ENCODE measurements at regions not wholly inside any gene's neighbourhood (a gene's known extent, or its start where the extent isn't known, plus 50 kb on each side); places are given as distances from the start of the nearest gene placed in this dataset.

DNA sequence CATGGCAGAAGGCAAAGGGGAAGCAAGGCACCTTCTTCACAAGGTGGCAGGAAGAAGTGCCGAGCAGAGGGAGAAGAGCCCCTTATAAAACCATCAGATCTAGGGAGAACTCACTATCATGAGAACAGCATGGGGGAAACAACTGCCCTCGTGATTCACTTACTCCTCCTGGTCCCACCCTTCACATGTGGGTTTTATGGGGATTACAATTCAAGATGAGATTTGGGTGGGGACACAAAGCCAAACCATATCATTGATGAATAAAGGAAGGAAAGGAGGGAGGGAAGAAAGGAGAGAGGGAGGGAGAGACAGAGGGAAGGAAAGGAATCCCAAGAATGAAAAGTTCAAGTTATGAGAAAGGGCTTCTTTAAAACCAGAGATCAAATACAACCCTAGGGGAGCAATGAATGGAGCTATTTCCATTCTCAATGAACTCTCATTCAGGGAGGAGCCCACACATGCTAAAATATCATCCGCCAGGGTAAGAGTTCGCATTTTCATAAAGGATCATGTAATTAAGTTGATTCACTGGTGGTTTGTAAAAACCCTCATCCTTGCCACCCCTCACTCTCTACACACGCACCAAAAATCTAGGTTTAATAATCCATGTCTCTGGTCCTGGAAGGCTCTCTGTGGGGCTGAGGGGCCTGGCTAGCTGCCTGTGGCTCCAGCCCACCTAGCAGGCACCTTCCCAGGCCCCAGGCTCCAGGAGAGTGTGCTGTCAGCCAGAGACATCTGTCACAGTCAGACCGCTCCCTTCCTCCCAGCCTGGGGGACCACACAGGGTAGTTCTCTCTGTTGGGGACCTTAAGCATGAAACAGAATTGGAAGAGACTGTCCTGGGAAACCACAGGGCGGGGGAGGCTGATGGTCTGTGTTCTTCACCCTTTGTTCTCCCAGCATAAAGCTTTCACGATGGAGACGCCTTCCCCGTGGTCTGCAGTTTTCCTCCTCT is 94.0 kb downstream of the CCDC185 start:
- no peak for DNase-seq (ENCODE audit: low read depth)

DNA sequence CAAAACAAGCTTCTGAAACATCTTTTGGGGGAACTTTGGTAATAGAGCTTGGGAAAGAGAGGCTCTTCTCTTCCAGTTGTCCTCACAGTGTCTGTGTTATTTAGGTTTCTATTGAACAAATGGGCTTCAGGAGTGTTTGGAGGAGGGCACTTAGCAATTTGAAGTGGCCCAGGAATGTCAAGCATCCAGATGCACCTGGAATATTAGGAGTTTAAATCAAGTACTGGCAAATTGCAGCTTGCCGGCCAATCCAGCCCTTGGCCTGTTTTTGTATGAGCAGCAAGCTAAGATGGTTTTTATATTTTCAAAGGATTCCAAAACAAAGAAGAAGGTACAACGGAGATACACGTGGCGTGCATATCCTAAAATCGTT is 94.7 kb downstream of the CCDC185 start:
- DNase-seq (ENCODE audit: low read depth), result no peak

DNA sequence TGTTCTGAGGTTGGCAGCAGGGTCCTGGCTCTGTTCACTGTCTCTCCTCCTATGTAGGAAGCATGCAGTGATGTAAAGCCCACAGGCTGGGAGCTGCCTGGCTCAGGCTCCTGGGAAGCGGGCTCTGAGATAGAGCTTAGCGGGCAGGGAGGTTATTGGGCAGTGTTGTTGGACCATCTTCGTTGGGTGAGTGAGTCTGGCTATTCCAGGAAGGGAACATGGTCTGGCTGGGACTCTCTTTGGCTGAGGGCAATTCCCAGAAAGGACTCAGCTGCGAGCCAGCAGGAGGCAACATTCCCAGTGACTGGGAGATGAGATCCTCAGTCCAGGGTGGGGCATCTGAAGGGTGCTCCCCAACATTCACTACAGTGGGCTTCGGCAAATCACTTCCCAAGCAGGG is 96.2 kb downstream of the CCDC185 start:
- no peak for DNase-seq (ENCODE audit: low read depth)

DNA sequence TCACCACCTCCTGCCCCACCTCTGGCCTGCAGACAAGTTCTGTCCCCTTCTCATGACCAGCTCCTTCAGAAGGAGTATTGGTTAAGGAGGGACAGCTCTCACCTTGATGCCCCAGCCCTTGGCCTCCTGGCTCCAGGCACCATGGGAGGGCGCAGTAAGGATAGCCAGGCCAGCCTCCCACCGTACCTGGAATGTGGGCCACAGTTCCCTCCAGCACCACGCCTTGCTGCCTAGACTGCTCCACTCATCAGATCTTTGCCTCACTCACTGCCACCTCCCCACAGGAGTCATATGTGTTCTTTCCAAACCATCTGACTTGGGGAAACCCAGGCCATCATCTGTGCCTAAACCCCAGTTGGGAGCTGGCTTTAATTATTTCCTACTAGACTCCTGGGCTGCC is 97.0 kb downstream of the CCDC185 start:
- no peak for DNase-seq (ENCODE audit: low read depth)
